GM23338 (cell line): ENCODE measurements at regions not wholly inside any gene's neighbourhood (a gene's known extent, or its start where the extent isn't known, plus 50 kb on each side); places are given as distances from the start of the nearest gene placed in this dataset.

Experiments
- ATAC-seq: fragments of 200-7000 bp; cut with Tn5 transposase; 3 replicates; pipeline ENCODE4 v1.9.1; 2020
- DNase-seq: peaks from one replicate; pipeline ENCODE4 v3.0.0-alpha.2; 2015; ENCODE audit warnings: low spot score
- H2AFZ ChIP-seq: fragments of 200-600 bp; sonication (generic); 2 replicates; pipeline ENCODE4 v1.8.0; 2016; ENCODE audit warnings: antibody characterized with exemption, mild to moderate bottlenecking, moderate library complexity
- H3F3A ChIP-seq: fragments of 200-600 bp; sonication (generic); replicated peaks from 2 replicates; pipeline ENCODE4 v1.8.0; 2017; ENCODE audit warnings: antibody characterized with exemption, mixed run types, low read depth
- H3K27ac ChIP-seq: fragments of 200-600 bp; sonication (generic); 2 replicates; pipeline ENCODE4 v1.6.1; 2016; ENCODE audit warnings: low read depth
- H3K27me3 ChIP-seq: fragments of 200-600 bp; sonication (generic); 2 replicates; pipeline ENCODE4 v1.8.0; 2016; ENCODE audit warnings: mild to moderate bottlenecking, mixed run types, moderate library complexity; ENCODE audit not compliant: insufficient read depth
- H3K36me3 ChIP-seq: fragments of 200-600 bp; sonication (generic); 2 replicates; pipeline ENCODE4 v1.8.0; 2016; ENCODE audit warnings: mild to moderate bottlenecking; ENCODE audit not compliant: insufficient read depth
- H3K4me1 ChIP-seq: fragments of 200-600 bp; sonication (generic); 2 replicates; pipeline ENCODE4 v1.8.0; 2016; ENCODE audit warnings: mild to moderate bottlenecking, moderate library complexity; ENCODE audit not compliant: insufficient read depth
- H3K4me2 ChIP-seq: fragments of 200-600 bp; sonication (generic); 2 replicates; pipeline ENCODE4 v1.7.1; 2017; ENCODE audit warnings: mixed run types
- H3K4me3 ChIP-seq: fragments of 200-600 bp; sonication (generic); 2 replicates; pipeline ENCODE4 v1.6.1; 2016; ENCODE audit warnings: mixed run types
- H3K79me2 ChIP-seq: fragments of 200-600 bp; sonication (generic); replicated peaks from 2 replicates; pipeline ENCODE4 v1.8.0; 2017; ENCODE audit warnings: mild to moderate bottlenecking; ENCODE audit not compliant: insufficient read depth
- H3K9me2 ChIP-seq: fragments of 200-600 bp; sonication (generic); 2 replicates; pipeline ENCODE4 v1.8.0; 2017; ENCODE audit not compliant: insufficient read depth
- H4K20me1 ChIP-seq: fragments of 200-600 bp; sonication (generic); replicated peaks from 2 replicates; pipeline ENCODE4 v1.8.0; 2017; ENCODE audit warnings: mild to moderate bottlenecking; ENCODE audit not compliant: insufficient read depth
- H3K27ac Mint-ChIP-seq: 2 replicates; pipeline ENCODE4 v1.8.0; 2020; ENCODE audit warnings: inconsistent platforms, mild to moderate bottlenecking, moderate library complexity, mixed read lengths
- H3K27me3 Mint-ChIP-seq: 3 replicates; pipeline ENCODE4 v1.8.0; 2022; ENCODE audit warnings: low read depth, mild to moderate bottlenecking, moderate library complexity, mixed read lengths, inconsistent platforms; ENCODE audit not compliant: insufficient read depth, poor library complexity
- H3K36me3 Mint-ChIP-seq: 3 replicates; pipeline ENCODE4 v1.8.0; 2021; ENCODE audit warnings: low read depth, mild to moderate bottlenecking, inconsistent platforms, moderate library complexity, mixed read lengths
- H3K4me1 Mint-ChIP-seq: 3 replicates; pipeline ENCODE4 v1.8.0; 2020; ENCODE audit warnings: mild to moderate bottlenecking, inconsistent platforms, mixed read lengths
- H3K4me3 Mint-ChIP-seq: 3 replicates; pipeline ENCODE4 v1.8.0; 2021; ENCODE audit warnings: moderate library complexity, mild to moderate bottlenecking, inconsistent platforms, mixed read lengths
- H3K9me3 Mint-ChIP-seq: 3 replicates; pipeline ENCODE4 v1.8.0; 2020; ENCODE audit warnings: moderate library complexity, mild to moderate bottlenecking, inconsistent platforms, mixed read lengths
- CREB1 ChIP-seq: fragments of 250-450 bp; sonication (Bioruptor Pico); IDR thresholded peaks from 2 replicates; pipeline ENCODE4 v1.5.0; 2020; ENCODE audit warnings: low read depth, mild to moderate bottlenecking, moderate library complexity
- ETS1 ChIP-seq: IDR thresholded peaks from 2 replicates; pipeline ENCODE4 v1.6.1; 2016; ENCODE audit warnings: antibody characterized with exemption
- EZH2 ChIP-seq: fragments of 200-600 bp; sonication (generic); IDR thresholded peaks from one replicate; pipeline ENCODE4 v1.8.0; 2017; ENCODE audit warnings: antibody characterized with exemption, mild to moderate bottlenecking, low read depth; ENCODE audit not compliant: unreplicated experiment
- NANOG ChIP-seq: IDR thresholded peaks from 2 replicates; pipeline ENCODE4 v1.6.1; 2016; ENCODE audit warnings: antibody characterized with exemption, borderline replicate concordance
- POLR2AphosphoS5 ChIP-seq: IDR thresholded peaks from 2 replicates; pipeline ENCODE4 v1.6.1; 2016; ENCODE audit warnings: antibody characterized with exemption, low read depth
- REST ChIP-seq: IDR thresholded peaks from one replicate; pipeline ENCODE4 v1.6.1; 2018; ENCODE audit warnings: antibody characterized with exemption; ENCODE audit not compliant: unreplicated experiment
- STAT1 ChIP-seq: IDR thresholded peaks from one replicate; pipeline ENCODE4 v1.6.1; 2016; ENCODE audit warnings: antibody characterized with exemption; ENCODE audit not compliant: unreplicated experiment
- ZNF331 ChIP-seq: fragments of 250-450 bp; sonication (Bioruptor Pico); IDR thresholded peaks from 2 replicates; pipeline ENCODE4 v1.5.0; 2020; ENCODE audit warnings: low read depth, mild to moderate bottlenecking, moderate library complexity
- ZNF462 ChIP-seq: fragments of 250-450 bp; sonication (Bioruptor Pico); IDR thresholded peaks from 2 replicates; pipeline ENCODE4 v1.5.0; 2020; ENCODE audit warnings: mild to moderate bottlenecking, moderate library complexity

- no peaks in the 10 kb centered on the region for H3K27me3 ChIP-seq
- peaks cover 3% of the 10 kb centered on the region; the same call in 2 of the 3 replicates for H3K36me3 Mint-ChIP-seq
- no peak overlapping the region for H3K27ac ChIP-seq
- H4K20me1 ChIP-seq, result no peaks in the 10 kb centered on the region
- no peak overlapping the region for H3K4me3 ChIP-seq
- H3K4me2 ChIP-seq, result no peak overlapping the region
- ATAC-seq (no peak), DNase-seq (no peak)
- peaks cover 4% of the 10 kb centered on the region for H3K27me3 Mint-ChIP-seq
- H3F3A ChIP-seq, result no peaks in the 10 kb centered on the region
- no peaks in the 10 kb centered on the region for H3K4me1 ChIP-seq
- no peaks in the 10 kb centered on the region for H3K9me2 ChIP-seq
- H3K4me1 Mint-ChIP-seq, result no peaks in the 10 kb centered on the region; the same call in 2 of the 3 replicates
- H2AFZ ChIP-seq, result no peak overlapping the region
- no peaks in the 10 kb centered on the region for H3K79me2 ChIP-seq
- H3K27ac Mint-ChIP-seq, result no peak overlapping the region
- no peaks in the 10 kb centered on the region for H3K36me3 ChIP-seq
- peaks cover 6% of the 10 kb centered on the region; the same call in 2 of the 3 replicates for H3K9me3 Mint-ChIP-seq
- TF ChIP-seq ZNF462 (CRISPR knock-in tag) (no peak), CREB1 (CRISPR knock-in tag) (no peak), EZH2 (no peak), STAT1 (no peak), ZNF331 (CRISPR knock-in tag) (no peak)
- H3K4me3 Mint-ChIP-seq, result no peak overlapping the region
Measured at GRCh38 chr2:220185766-220186305, 558.4 kb downstream of the SLC4A3 start.

- ATAC-seq, result no peak
- Histone ChIP-seq H3K27ac (no peak overlapping the region), H3K4me1 (no peaks in the 10 kb centered on the region), H3K36me3 (no peaks in the 10 kb centered on the region), H3K4me2 (no peak overlapping the region), H3K4me3 (no peak overlapping the region), H3F3A (no peaks in the 10 kb centered on the region), H2AFZ (no peak overlapping the region), H3K9me2 (no peaks in the 10 kb centered on the region), H3K27me3 (no peaks in the 10 kb centered on the region), H4K20me1 (no peaks in the 10 kb centered on the region), H3K79me2 (no peaks in the 10 kb centered on the region)
- H3K4me3 Mint-ChIP-seq, result no peak overlapping the region
- H3K27me3 Mint-ChIP-seq, result peaks cover 4% of the 10 kb centered on the region
- no peak for DNase-seq
- H3K4me1 Mint-ChIP-seq, result no peaks in the 10 kb centered on the region; the same call in 2 of the 3 replicates
- no peak overlapping the region for H3K27ac Mint-ChIP-seq
- peaks cover 16% of the 10 kb centered on the region; the same call in 2 of the 3 replicates for H3K36me3 Mint-ChIP-seq
- H3K9me3 Mint-ChIP-seq, result peaks cover 21% of the 10 kb centered on the region
- TF ChIP-seq EZH2 (no peak), POLR2AphosphoS5 (no peak), REST (no peak), CREB1 (CRISPR knock-in tag) (no peak), ETS1 (no peak), NANOG (no peak)
Measured at GRCh38 chr2:220188031-220188430, 560.6 kb downstream of the SLC4A3 start.
